GM23338 (cell line): ENCODE measurements at regions not wholly inside any gene's neighbourhood (a gene's known extent, or its start where the extent isn't known, plus 50 kb on each side); places are given as distances from the start of the nearest gene placed in this dataset.
A peak's percentile ranks its signal among the peaks of the same experiment; 100 is the strongest.

Experiments used
- ATAC-seq: fragments of 200-7000 bp; cut with Tn5 transposase; 3 replicates; pipeline ENCODE4 v1.9.1; 2020
- DNase-seq: peaks from one replicate; pipeline ENCODE4 v3.0.0-alpha.2; 2015; ENCODE audit warnings: low spot score
- H2AFZ ChIP-seq: fragments of 200-600 bp; sonication (generic); 2 replicates; pipeline ENCODE4 v1.8.0; 2016; ENCODE audit warnings: antibody characterized with exemption, mild to moderate bottlenecking, moderate library complexity
- H3F3A ChIP-seq: fragments of 200-600 bp; sonication (generic); replicated peaks from 2 replicates; pipeline ENCODE4 v1.8.0; 2017; ENCODE audit warnings: antibody characterized with exemption, mixed run types, low read depth
- H3K27ac ChIP-seq: fragments of 200-600 bp; sonication (generic); 2 replicates; pipeline ENCODE4 v1.6.1; 2016; ENCODE audit warnings: low read depth
- H3K27me3 ChIP-seq: fragments of 200-600 bp; sonication (generic); 2 replicates; pipeline ENCODE4 v1.8.0; 2016; ENCODE audit warnings: mild to moderate bottlenecking, mixed run types, moderate library complexity; ENCODE audit not compliant: insufficient read depth
- H3K36me3 ChIP-seq: fragments of 200-600 bp; sonication (generic); 2 replicates; pipeline ENCODE4 v1.8.0; 2016; ENCODE audit warnings: mild to moderate bottlenecking; ENCODE audit not compliant: insufficient read depth
- H3K4me1 ChIP-seq: fragments of 200-600 bp; sonication (generic); 2 replicates; pipeline ENCODE4 v1.8.0; 2016; ENCODE audit warnings: mild to moderate bottlenecking, moderate library complexity; ENCODE audit not compliant: insufficient read depth
- H3K4me2 ChIP-seq: fragments of 200-600 bp; sonication (generic); 2 replicates; pipeline ENCODE4 v1.7.1; 2017; ENCODE audit warnings: mixed run types
- H3K4me3 ChIP-seq: fragments of 200-600 bp; sonication (generic); 2 replicates; pipeline ENCODE4 v1.6.1; 2016; ENCODE audit warnings: mixed run types
- H3K79me2 ChIP-seq: fragments of 200-600 bp; sonication (generic); replicated peaks from 2 replicates; pipeline ENCODE4 v1.8.0; 2017; ENCODE audit warnings: mild to moderate bottlenecking; ENCODE audit not compliant: insufficient read depth
- H3K9me2 ChIP-seq: fragments of 200-600 bp; sonication (generic); 2 replicates; pipeline ENCODE4 v1.8.0; 2017; ENCODE audit not compliant: insufficient read depth
- H4K20me1 ChIP-seq: fragments of 200-600 bp; sonication (generic); replicated peaks from 2 replicates; pipeline ENCODE4 v1.8.0; 2017; ENCODE audit warnings: mild to moderate bottlenecking; ENCODE audit not compliant: insufficient read depth
- H3K27ac Mint-ChIP-seq: 2 replicates; pipeline ENCODE4 v1.8.0; 2020; ENCODE audit warnings: inconsistent platforms, mild to moderate bottlenecking, moderate library complexity, mixed read lengths
- H3K27me3 Mint-ChIP-seq: 3 replicates; pipeline ENCODE4 v1.8.0; 2022; ENCODE audit warnings: low read depth, mild to moderate bottlenecking, moderate library complexity, mixed read lengths, inconsistent platforms; ENCODE audit not compliant: insufficient read depth, poor library complexity
- H3K36me3 Mint-ChIP-seq: 3 replicates; pipeline ENCODE4 v1.8.0; 2021; ENCODE audit warnings: low read depth, mild to moderate bottlenecking, inconsistent platforms, moderate library complexity, mixed read lengths
- H3K4me1 Mint-ChIP-seq: 3 replicates; pipeline ENCODE4 v1.8.0; 2020; ENCODE audit warnings: mild to moderate bottlenecking, inconsistent platforms, mixed read lengths
- H3K4me3 Mint-ChIP-seq: 3 replicates; pipeline ENCODE4 v1.8.0; 2021; ENCODE audit warnings: moderate library complexity, mild to moderate bottlenecking, inconsistent platforms, mixed read lengths
- H3K9me3 Mint-ChIP-seq: 3 replicates; pipeline ENCODE4 v1.8.0; 2020; ENCODE audit warnings: moderate library complexity, mild to moderate bottlenecking, inconsistent platforms, mixed read lengths
- CREB1 ChIP-seq: fragments of 250-450 bp; sonication (Bioruptor Pico); IDR thresholded peaks from 2 replicates; pipeline ENCODE4 v1.5.0; 2020; ENCODE audit warnings: low read depth, mild to moderate bottlenecking, moderate library complexity
- EZH2 ChIP-seq: fragments of 200-600 bp; sonication (generic); IDR thresholded peaks from one replicate; pipeline ENCODE4 v1.8.0; 2017; ENCODE audit warnings: antibody characterized with exemption, mild to moderate bottlenecking, low read depth; ENCODE audit not compliant: unreplicated experiment
- EZH2phosphoT487 ChIP-seq: fragments of 200-600 bp; sonication (generic); IDR thresholded peaks from one replicate; pipeline ENCODE4 v1.8.1; 2018; ENCODE audit warnings: antibody characterized with exemption; ENCODE audit not compliant: unreplicated experiment
- JUNB ChIP-seq: IDR thresholded peaks from one replicate; pipeline ENCODE4 v1.6.1; 2016; ENCODE audit warnings: antibody characterized with exemption; ENCODE audit not compliant: unreplicated experiment
- NANOG ChIP-seq: IDR thresholded peaks from 2 replicates; pipeline ENCODE4 v1.6.1; 2016; ENCODE audit warnings: antibody characterized with exemption, borderline replicate concordance
- POLR2AphosphoS5 ChIP-seq: IDR thresholded peaks from 2 replicates; pipeline ENCODE4 v1.6.1; 2016; ENCODE audit warnings: antibody characterized with exemption, low read depth
- STAT1 ChIP-seq: IDR thresholded peaks from one replicate; pipeline ENCODE4 v1.6.1; 2016; ENCODE audit warnings: antibody characterized with exemption; ENCODE audit not compliant: unreplicated experiment
- ZNF114 ChIP-seq: fragments of 250-450 bp; sonication (Bioruptor Pico); IDR thresholded peaks from 2 replicates; pipeline ENCODE4 v1.5.0; 2020; ENCODE audit warnings: mild to moderate bottlenecking, moderate library complexity
- ZNF331 ChIP-seq: fragments of 250-450 bp; sonication (Bioruptor Pico); IDR thresholded peaks from 2 replicates; pipeline ENCODE4 v1.5.0; 2020; ENCODE audit warnings: low read depth, mild to moderate bottlenecking, moderate library complexity
- TF ChIP-seq, protein P1 (sequence below): IDR thresholded peaks from 2 replicates; pipeline ENCODE4 v1.6.1; 2016; ENCODE audit warnings: antibody characterized with exemption
- TF ChIP-seq, protein P2 (sequence below): IDR thresholded peaks from one replicate; pipeline ENCODE4 v1.6.1; 2018; ENCODE audit warnings: antibody characterized with exemption; ENCODE audit not compliant: unreplicated experiment
- TF ChIP-seq, protein P3 (sequence below): fragments of 250-450 bp; sonication (Bioruptor Pico); IDR thresholded peaks from 2 replicates; pipeline ENCODE4 v1.5.0; 2020; ENCODE audit warnings: mild to moderate bottlenecking, moderate library complexity
- TF ChIP-seq, protein P4 (sequence below), 2 experiments: fragments of 200-600 bp in 1 of 2; sonication (generic) in 1 of 2; conservative IDR thresholded peaks; 2 replicates each; pipeline versions ENCODE4 v1.5.1 to v1.6.1; 2016 to 2017; ENCODE audit warnings: antibody characterized with exemption in 2 of 2, low read depth in 2 of 2, mild to moderate bottlenecking in 2 of 2, moderate library complexity in 1 of 2

DNA sequence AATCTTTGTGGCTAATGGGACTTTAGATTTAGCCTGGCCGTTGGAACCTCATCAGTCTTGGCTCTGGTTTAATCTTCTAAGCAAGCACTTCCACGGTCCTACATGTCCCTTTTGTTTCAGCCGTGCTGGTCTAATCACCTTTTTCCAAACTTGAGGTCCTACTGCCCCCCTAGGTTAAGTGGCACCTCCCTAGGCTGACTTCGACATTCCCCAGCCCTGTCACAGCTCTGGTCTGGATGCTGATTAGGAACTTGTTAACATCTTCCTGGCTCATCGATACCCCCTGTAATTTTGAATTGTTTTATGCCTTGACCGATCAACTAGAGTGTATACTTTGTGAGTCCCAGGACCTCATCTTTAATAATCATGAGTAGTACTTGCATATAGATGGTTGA is 56.6 kb downstream of the OTOR start:
- Histone ChIP-seq H3K4me2 (no peak overlapping the region), H3K4me3 (no peak overlapping the region), H2AFZ (peak overlapping the region; percentile 72), H4K20me1 (no peaks in the 10 kb centered on the region), H3K9me2 (no peaks in the 10 kb centered on the region), H3K79me2 (no peaks in the 10 kb centered on the region), H3K36me3 (no peaks in the 10 kb centered on the region), H3K4me1 (0 out of 2 replicates have a peak, but pooled peaks cover 4% of the 10 kb centered on the region), H3K27me3 (no peaks in the 10 kb centered on the region), H3K27ac (no peak overlapping the region), H3F3A (no peaks in the 10 kb centered on the region)
- Mint-ChIP-seq H3K27ac (no peak overlapping the region), H3K9me3 (peaks cover 2% of the 10 kb centered on the region; the same call in 2 of the 3 replicates), H3K36me3 (no peaks in the 10 kb centered on the region), H3K27me3 (peaks cover 7% of the 10 kb centered on the region), H3K4me3 (no peak overlapping the region), H3K4me1 (peaks cover 11% of the 10 kb centered on the region; the same call in 2 of the 3 replicates)
- no peak for DNase-seq
- ATAC-seq, result no peak
- no peak for TF ChIP-seq ZNF331 (CRISPR knock-in tag)
- no peak for TF ChIP-seq ZNF114 (CRISPR knock-in tag)
- TF ChIP-seq JUNB, result no peak
- TF ChIP-seq, protein P1, sequence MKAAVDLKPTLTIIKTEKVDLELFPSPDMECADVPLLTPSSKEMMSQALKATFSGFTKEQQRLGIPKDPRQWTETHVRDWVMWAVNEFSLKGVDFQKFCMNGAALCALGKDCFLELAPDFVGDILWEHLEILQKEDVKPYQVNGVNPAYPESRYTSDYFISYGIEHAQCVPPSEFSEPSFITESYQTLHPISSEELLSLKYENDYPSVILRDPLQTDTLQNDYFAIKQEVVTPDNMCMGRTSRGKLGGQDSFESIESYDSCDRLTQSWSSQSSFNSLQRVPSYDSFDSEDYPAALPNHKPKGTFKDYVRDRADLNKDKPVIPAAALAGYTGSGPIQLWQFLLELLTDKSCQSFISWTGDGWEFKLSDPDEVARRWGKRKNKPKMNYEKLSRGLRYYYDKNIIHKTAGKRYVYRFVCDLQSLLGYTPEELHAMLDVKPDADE, result no peak
- TF ChIP-seq, protein P2, sequence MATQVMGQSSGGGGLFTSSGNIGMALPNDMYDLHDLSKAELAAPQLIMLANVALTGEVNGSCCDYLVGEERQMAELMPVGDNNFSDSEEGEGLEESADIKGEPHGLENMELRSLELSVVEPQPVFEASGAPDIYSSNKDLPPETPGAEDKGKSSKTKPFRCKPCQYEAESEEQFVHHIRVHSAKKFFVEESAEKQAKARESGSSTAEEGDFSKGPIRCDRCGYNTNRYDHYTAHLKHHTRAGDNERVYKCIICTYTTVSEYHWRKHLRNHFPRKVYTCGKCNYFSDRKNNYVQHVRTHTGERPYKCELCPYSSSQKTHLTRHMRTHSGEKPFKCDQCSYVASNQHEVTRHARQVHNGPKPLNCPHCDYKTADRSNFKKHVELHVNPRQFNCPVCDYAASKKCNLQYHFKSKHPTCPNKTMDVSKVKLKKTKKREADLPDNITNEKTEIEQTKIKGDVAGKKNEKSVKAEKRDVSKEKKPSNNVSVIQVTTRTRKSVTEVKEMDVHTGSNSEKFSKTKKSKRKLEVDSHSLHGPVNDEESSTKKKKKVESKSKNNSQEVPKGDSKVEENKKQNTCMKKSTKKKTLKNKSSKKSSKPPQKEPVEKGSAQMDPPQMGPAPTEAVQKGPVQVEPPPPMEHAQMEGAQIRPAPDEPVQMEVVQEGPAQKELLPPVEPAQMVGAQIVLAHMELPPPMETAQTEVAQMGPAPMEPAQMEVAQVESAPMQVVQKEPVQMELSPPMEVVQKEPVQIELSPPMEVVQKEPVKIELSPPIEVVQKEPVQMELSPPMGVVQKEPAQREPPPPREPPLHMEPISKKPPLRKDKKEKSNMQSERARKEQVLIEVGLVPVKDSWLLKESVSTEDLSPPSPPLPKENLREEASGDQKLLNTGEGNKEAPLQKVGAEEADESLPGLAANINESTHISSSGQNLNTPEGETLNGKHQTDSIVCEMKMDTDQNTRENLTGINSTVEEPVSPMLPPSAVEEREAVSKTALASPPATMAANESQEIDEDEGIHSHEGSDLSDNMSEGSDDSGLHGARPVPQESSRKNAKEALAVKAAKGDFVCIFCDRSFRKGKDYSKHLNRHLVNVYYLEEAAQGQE, result no peak
- TF ChIP-seq, protein P3, sequence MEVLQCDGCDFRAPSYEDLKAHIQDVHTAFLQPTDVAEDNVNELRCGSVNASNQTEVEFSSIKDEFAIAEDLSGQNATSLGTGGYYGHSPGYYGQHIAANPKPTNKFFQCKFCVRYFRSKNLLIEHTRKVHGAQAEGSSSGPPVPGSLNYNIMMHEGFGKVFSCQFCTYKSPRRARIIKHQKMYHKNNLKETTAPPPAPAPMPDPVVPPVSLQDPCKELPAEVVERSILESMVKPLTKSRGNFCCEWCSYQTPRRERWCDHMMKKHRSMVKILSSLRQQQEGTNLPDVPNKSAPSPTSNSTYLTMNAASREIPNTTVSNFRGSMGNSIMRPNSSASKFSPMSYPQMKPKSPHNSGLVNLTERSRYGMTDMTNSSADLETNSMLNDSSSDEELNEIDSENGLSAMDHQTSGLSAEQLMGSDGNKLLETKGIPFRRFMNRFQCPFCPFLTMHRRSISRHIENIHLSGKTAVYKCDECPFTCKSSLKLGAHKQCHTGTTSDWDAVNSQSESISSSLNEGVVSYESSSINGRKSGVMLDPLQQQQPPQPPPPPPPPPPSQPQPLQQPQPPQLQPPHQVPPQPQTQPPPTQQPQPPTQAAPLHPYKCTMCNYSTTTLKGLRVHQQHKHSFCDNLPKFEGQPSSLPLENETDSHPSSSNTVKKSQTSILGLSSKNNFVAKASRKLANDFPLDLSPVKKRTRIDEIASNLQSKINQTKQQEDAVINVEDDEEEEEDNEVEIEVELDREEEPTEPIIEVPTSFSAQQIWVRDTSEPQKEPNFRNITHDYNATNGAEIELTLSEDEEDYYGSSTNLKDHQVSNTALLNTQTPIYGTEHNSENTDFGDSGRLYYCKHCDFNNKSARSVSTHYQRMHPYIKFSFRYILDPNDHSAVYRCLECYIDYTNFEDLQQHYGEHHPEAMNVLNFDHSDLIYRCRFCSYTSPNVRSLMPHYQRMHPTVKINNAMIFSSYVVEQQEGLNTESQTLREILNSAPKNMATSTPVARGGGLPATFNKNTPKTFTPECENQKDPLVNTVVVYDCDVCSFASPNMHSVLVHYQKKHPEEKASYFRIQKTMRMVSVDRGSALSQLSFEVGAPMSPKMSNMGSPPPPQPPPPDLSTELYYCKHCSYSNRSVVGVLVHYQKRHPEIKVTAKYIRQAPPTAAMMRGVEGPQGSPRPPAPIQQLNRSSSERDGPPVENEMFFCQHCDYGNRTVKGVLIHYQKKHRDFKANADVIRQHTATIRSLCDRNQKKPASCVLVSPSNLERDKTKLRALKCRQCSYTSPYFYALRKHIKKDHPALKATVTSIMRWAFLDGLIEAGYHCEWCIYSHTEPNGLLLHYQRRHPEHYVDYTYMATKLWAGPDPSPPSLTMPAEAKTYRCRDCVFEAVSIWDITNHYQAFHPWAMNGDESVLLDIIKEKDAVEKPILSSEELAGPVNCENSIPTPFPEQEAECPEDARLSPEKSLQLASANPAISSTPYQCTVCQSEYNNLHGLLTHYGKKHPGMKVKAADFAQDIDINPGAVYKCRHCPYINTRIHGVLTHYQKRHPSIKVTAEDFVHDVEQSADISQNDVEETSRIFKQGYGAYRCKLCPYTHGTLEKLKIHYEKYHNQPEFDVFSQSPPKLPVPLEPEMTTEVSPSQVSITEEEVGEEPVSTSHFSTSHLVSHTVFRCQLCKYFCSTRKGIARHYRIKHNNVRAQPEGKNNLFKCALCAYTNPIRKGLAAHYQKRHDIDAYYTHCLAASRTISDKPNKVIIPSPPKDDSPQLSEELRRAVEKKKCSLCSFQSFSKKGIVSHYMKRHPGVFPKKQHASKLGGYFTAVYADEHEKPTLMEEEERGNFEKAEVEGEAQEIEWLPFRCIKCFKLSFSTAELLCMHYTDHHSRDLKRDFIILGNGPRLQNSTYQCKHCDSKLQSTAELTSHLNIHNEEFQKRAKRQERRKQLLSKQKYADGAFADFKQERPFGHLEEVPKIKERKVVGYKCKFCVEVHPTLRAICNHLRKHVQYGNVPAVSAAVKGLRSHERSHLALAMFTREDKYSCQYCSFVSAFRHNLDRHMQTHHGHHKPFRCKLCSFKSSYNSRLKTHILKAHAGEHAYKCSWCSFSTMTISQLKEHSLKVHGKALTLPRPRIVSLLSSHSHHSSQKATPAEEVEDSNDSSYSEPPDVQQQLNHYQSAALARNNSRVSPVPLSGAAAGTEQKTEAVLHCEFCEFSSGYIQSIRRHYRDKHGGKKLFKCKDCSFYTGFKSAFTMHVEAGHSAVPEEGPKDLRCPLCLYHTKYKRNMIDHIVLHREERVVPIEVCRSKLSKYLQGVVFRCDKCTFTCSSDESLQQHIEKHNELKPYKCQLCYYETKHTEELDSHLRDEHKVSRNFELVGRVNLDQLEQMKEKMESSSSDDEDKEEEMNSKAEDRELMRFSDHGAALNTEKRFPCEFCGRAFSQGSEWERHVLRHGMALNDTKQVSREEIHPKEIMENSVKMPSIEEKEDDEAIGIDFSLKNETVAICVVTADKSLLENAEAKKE (CRISPR knock-in tag), result no peak
- TF ChIP-seq NANOG, result no peak
- no peak for TF ChIP-seq POLR2AphosphoS5
- TF ChIP-seq, protein P4, sequence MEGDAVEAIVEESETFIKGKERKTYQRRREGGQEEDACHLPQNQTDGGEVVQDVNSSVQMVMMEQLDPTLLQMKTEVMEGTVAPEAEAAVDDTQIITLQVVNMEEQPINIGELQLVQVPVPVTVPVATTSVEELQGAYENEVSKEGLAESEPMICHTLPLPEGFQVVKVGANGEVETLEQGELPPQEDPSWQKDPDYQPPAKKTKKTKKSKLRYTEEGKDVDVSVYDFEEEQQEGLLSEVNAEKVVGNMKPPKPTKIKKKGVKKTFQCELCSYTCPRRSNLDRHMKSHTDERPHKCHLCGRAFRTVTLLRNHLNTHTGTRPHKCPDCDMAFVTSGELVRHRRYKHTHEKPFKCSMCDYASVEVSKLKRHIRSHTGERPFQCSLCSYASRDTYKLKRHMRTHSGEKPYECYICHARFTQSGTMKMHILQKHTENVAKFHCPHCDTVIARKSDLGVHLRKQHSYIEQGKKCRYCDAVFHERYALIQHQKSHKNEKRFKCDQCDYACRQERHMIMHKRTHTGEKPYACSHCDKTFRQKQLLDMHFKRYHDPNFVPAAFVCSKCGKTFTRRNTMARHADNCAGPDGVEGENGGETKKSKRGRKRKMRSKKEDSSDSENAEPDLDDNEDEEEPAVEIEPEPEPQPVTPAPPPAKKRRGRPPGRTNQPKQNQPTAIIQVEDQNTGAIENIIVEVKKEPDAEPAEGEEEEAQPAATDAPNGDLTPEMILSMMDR (conservative IDR thresholded peaks at IDR 0.05; ENCODE audit: low read depth in 2 of 2), result no peak
- no peak for TF ChIP-seq EZH2phosphoT487
- TF ChIP-seq EZH2, result no peak
- TF ChIP-seq STAT1, result no peak
- no peak for TF ChIP-seq CREB1 (CRISPR knock-in tag)
